Astrocyte of the cerebellum (primary cell): ENCODE measurements at regions not wholly inside any gene's neighbourhood (a gene's known extent, or its start where the extent isn't known, plus 50 kb on each side); places are given as distances from the start of the nearest gene placed in this dataset.

ENCODE experiments used
- DNase-seq: peaks from one replicate; pipeline ENCODE4 v3.0.0-alpha.2; 2011; ENCODE audit warnings: low read depth
- H3K4me3 ChIP-seq: 2 replicates; pipeline ENCODE4 v1.5.1; 2011; ENCODE audit warnings: mild to moderate bottlenecking, low read depth, low read length, moderate library complexity
- in situ Hi-C: cut with HindIII; loops from 2 replicates; pipeline ENCODE4 v1.10.0; 2017; ENCODE audit warnings: low sequenced_read_pairs
- TF ChIP-seq, protein P1 (sequence below): IDR thresholded peaks from 2 replicates; pipeline ENCODE4 v1.5.1; 2012; ENCODE audit warnings: low read length, low read depth, moderate library complexity, mild to moderate bottlenecking; ENCODE audit errors: missing control alignments

DNA sequence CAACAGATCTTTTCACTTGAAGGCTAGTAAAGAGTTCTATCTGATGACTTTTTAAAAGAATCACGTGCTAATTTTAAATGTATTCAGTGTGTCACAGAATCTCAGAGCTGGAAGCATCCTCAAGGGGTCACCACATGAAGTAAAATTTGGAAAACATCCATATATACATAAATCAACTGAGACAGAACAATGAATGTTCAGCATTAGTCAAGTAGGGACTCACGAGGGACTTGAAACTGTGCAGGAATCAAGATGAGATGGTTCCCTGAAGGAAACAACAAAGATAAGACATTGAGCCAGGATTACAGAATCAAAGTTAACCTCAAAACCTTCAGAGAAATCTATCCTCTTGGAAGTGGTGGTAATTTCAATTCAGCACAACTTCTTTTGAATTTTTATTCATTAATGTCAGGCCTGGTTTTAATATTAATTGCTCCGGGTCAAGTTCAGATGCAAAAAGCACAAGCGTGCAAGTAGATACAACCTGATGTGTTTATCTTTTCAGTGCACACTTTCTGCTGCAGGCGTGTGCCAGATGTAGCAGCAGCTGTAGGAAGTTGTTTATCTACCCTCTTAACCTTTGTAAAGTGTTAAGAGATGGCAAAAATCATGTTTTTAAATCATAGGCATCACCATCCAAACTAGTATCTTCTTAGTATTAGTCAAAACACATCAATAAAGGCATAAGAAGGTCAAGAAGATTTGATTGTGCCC lies 87.7 kb upstream of the SRD5A3 start:
- no peak overlapping the region for H3K4me3 ChIP-seq
- no peak for DNase-seq
- in situ Hi-C loops, result no loop called here
- TF ChIP-seq, protein P1, sequence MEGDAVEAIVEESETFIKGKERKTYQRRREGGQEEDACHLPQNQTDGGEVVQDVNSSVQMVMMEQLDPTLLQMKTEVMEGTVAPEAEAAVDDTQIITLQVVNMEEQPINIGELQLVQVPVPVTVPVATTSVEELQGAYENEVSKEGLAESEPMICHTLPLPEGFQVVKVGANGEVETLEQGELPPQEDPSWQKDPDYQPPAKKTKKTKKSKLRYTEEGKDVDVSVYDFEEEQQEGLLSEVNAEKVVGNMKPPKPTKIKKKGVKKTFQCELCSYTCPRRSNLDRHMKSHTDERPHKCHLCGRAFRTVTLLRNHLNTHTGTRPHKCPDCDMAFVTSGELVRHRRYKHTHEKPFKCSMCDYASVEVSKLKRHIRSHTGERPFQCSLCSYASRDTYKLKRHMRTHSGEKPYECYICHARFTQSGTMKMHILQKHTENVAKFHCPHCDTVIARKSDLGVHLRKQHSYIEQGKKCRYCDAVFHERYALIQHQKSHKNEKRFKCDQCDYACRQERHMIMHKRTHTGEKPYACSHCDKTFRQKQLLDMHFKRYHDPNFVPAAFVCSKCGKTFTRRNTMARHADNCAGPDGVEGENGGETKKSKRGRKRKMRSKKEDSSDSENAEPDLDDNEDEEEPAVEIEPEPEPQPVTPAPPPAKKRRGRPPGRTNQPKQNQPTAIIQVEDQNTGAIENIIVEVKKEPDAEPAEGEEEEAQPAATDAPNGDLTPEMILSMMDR, result no peak

DNA sequence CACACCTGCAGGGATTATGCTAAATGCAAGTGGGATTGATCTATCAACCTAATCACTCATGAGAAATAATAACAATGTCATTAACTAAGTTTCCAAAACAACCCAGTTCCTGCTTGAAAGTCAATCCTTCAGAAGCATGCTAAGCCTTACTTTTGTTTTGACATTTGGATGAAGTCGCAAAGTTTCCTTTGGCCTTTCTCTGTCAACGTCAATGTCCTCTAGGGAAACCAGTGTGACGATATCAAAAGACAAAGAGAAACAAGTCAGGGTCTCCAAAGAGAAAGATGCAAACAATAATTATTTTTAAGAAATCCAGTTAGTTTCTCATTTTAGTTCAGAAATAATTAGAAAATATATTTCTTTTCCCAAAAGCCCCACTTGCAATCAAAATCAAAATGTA lies 86.7 kb upstream of the SRD5A3 start:
- DNase-seq, result no peak
- TF ChIP-seq, protein P1, result no peak
- in situ Hi-C loops, result no loop called here
- no peak overlapping the region for H3K4me3 ChIP-seq

DNA sequence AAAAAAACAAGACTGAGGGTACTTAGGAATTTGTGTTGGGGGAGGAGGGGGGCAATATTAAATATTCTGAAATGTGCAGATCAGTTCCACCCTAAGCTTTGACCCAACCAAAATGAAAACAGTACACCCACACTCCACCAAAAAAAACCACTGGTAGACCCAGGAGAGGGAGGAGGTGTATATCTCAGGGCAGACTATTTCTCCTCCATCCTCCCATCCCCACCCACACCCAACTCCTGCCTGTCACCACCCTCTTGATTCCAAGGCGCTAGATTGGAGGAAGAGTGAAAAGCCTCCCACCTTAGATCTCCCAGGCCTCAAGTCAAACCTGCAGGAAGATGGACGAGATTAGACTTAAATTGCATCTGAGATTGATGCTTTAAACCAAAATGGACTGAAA lies 76.6 kb upstream of the SRD5A3 start:
- TF ChIP-seq, protein P1, result no peak
- in situ Hi-C loops, result no loop called here
- H3K4me3 ChIP-seq, result no peak overlapping the region
- no peak for DNase-seq

DNA sequence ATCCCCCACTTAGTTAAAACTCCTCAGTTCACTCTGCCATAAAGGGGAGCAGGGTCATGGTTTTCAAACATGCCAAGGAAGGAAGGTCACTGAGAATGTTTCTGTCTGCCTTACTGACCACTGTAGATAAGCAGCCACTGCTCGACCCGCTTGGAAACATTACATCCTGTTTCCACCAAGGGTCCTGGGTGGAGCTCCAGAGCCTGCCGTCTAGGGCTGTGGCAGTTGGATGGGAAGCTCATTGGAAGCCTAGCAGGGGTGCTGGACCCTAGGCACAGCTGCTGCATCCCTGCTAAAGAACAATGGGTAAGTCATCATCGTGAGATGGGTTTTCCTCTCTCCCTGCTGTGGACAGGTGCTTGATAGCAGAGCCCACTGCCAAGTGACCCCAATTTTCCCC lies 76.0 kb upstream of the SRD5A3 start:
- in situ Hi-C loops, result no loop called here
- TF ChIP-seq, protein P1, result no peak
- no peak overlapping the region for H3K4me3 ChIP-seq
- DNase-seq, result no peak

DNA sequence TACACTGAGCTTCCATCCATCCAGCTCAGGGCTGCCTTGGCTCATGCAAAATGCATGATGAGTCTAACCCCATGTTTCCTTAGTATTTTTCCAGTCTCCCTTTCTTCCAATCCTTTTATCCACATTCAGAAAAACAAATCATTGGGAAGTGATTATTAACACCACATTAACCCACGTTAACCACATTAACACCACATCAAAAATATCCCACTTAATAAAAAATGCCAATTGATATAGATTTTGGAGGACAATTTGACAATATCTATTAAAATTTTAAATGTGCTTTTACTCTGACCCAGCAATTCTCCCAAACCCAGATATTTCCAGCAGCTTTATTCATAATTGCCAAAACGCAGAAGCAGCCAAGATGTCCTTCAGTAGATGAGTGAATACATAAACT lies 75.6 kb upstream of the SRD5A3 start:
- in situ Hi-C loops, result no loop called here
- DNase-seq, result no peak
- no peak overlapping the region for H3K4me3 ChIP-seq
- TF ChIP-seq, protein P1, result no peak

DNA sequence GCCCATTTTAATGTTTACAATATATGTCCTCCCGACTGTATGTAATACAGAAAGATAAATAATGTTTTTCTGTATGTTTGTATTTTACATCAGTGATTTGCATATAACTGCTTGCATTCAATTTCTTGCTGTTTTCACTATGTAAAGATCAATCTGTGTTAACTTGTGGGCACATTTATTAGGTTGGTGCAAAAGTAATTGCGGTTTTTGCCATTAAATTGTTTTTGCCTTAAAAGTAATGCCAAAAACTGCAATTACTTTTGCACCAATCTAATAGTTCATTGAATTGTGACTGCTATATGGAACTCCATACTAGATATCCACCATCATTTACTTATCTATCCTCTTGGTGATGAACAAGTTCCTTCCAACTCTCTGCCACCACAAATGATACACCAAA lies 73.9 kb upstream of the SRD5A3 start:
- no peak overlapping the region for H3K4me3 ChIP-seq
- in situ Hi-C loops, result no loop called here
- TF ChIP-seq, protein P1, result no peak
- DNase-seq, result no peak
